NCI-H146 (cell line): ENCODE measurements at regions not wholly inside any gene's neighbourhood (a gene's known extent, or its start where the extent isn't known, plus 50 kb on each side); places are given as distances from the start of the nearest gene placed in this dataset.

Source experiments
- DNase-seq: peaks from one replicate; lab custom pipeline; 2025; lab: John Stamatoyannopoulos, UW

DNA sequence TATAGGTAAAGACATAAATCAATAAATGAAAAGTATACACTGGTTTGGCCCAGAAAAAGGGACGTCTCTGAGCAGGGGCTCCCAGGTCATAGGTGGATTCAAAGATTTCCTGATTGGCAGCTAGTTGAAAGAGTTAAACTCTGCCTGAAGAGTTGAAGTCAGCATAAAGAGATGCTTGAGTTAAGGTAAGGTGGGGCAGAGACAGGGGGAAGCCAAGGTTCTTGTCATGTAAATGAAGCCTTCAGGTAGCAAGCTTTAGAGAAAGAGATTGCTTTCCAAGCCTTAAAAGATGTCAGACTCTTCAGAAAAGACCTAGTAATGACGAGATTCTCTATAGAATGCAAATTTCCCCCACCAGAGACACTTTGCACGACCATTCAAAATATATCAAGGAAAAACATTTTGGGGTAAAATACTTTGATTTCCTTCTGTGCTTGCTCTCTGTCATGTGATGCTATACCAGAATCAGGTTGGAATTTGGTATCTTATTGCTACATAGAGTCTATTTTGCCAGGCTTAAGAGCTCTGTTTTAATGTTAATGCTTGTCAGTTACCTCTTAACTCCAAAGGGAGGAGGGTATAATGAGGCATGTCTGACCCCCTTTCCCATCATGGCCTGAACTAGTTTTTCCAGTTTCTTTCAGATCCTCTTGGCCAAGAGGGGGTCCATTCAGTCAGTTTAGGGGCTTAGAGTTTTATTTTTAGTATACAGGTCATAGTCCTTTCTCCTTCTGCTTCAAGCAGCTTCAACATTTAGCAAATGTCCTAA is 429.6 kb downstream of the ADRA2A start:
- DNase-seq, result no peak

DNA sequence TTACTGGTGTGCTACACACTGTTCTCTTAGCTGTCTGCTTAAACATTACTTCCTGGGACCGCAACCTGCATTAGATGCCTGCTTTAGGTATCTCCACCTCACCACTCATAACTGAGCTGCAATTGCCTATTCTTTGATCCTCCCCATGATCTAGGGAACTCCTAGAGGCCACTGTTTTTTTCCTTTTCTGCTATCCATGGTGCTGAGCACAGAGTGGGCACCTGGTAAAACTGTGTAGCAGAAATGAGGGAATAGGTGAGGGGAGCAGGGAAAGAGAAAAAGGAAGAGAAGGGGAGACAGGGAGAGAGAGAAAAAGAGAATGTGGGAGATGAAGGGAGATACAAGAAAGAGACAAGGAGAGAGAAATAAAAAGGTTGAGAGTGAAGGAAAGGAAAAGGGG is 434.9 kb downstream of the ADRA2A start:
- no peak for DNase-seq

DNA sequence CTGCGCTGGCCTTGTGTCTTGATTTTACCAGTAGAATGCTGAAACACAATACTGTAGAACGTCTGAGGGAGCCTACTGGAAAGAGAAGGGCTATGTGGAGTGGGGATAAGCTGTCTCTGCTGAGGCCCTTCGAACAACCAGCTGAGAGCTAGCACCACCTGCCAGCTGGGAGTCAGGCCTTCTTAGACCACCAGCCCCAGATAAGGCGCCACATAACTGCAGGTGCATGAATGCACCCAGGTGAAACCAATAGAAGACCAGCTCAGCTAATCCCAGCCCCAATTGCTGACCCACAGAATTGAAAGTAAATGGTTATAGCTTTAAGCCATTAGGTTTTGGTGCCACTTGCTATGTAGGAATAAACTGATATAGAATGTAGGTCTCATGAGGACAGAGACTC is 438.4 kb downstream of the ADRA2A start:
- no peak for DNase-seq

DNA sequence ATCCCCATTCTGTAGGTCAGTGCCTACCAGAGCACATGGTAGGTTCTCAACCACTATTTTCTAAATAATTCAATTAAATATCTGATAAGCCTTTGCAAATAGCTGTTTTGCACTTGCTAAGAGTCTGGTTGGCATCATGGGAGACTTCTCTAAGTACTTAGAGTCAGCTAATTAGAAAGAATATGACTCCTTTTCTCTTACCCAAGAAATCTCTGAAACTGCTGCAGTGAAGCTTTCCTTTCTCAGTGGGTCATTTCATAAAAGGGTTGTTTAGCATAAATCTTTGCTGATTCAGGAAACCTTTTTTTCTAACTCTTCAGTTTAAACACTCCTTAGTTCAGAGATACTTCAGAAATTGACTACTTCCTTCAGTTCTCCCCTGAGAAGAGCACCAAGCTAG is 438.9 kb downstream of the ADRA2A start:
- no peak for DNase-seq

DNA sequence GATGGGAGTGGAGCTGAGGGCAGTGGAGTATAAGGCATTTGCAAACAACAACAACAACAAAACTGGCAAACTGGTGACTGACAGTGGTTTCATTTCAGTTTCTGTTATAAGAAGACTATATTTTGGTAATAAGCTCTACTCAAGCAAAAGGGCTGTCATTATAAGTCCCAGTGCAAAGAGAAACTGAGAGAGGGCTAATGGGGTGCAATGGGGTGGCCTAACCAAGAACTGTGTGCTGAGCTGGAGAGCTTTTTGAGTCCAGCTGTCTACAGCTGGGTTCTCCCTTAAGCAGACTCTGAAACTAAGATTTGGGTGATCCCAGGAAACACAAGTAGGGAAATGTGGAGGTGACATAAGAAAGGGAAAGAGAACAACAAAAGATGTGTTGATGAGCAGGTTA is 439.3 kb downstream of the ADRA2A start:
- DNase-seq, result no peak

DNA sequence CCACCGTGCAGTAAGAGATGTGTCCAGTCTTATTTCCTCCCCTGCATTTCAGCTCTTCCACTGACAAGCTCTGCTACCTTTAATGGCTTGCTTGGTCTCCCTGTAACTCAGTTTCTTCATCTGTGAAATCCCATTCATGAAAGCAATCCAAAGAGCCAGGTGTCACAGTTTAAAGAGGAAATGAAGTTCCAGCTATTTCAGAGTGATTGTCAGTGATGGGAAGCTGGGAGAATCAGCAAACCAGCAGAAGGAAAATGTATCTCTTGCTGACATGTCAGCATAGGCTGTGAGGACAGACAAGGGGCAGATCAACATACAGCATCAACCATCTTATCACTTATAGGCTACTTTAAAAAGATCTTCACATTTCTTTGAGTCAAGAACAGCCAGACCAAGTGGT is 445.3 kb downstream of the ADRA2A start:
- no peak for DNase-seq

DNA sequence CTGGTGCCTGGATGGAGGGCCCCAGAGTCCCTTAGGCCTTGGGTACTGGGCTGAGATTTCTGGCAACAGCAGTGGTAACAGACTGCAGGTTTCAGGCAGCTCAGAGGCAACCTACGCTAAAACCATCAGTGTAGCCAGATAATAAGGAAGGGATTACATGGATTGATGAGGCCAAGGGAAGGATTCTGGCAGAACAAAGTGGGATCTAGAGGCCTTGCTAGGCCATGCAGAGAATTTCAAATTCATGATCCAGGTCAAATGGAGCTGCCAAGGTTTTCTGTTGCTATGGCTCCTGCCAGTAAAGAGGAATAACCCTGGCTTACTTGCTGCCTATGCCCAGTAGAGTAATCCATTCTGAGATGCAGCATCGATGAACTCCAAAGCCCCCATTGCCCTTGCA is 445.7 kb downstream of the ADRA2A start:
- no peak for DNase-seq

DNA sequence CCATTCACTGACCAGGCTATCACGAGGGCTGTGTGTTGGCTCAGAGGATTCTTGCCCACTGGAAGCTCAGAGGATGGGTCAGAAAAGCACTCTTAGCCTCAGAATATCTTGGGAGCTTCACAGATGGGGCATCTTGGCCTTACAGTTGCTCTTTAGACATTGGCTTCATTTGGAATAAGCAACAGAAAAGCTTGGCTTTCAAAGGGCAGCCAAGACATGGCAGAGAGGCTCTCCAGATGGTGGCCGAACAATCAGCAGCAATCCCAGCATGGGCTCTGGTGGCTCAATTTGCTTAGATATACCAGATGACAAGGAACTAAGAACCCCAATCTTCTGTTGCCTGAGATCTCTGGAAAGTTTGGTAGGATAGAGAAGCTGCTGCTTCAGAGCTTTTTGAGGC is 446.2 kb downstream of the ADRA2A start:
- DNase-seq, result no peak

DNA sequence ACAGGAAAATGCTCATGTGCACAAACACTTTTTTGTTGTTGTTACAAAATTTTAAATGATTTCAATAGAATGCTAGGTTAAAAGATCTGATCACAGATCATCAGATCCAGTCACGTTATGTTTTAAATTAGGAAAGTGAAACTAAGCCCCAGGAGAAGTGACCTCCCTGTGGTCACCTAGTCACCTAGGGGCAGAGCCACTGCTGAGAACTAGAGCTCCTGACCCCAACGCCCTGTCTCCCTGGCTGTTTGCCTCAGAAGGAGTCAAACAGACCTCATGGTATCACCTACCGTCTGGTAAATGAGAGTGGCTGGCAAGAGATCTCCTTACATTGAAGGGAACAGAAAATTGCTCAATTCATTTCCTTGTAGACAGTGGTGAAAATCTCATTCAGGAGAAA is 447.3 kb downstream of the ADRA2A start:
- no peak for DNase-seq

DNA sequence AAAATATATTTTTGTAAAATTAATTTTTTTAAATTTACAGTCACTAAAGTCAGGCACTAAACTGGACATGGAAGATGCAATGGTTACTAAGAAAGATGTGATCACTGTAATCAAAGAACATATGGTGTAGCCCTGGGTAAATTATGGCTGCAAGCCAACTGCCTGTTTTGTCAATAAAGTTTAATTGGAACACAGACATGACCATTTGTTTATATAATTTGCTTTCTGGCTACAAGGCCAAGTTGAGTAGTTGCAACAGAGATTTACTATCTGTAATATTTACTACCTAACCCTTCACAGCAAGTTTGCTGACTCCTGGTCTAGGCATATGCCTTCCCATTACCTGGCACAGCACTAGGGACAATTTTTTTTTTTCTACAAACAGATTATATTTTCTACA is 448.9 kb downstream of the ADRA2A start:
- no peak for DNase-seq

DNA sequence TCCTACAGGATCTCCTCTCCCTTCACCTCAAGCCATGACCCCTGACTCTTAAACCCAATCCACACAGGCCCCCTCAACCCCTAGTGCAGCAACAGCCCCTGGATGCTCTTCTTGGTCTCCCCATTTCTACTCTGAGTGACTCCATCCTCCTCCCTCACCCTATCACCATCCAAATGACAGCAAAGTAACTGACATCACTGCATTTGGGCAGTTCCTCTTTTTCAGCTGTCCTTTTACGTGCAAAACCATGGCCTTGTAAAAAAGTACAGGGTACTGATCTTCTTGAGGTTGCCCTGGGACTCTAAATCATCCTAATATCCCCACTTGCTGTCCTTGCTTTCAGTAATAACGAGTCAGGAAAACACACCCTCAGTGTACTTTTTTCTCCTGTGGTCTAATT is 454.9 kb downstream of the ADRA2A start:
- DNase-seq, result no peak

DNA sequence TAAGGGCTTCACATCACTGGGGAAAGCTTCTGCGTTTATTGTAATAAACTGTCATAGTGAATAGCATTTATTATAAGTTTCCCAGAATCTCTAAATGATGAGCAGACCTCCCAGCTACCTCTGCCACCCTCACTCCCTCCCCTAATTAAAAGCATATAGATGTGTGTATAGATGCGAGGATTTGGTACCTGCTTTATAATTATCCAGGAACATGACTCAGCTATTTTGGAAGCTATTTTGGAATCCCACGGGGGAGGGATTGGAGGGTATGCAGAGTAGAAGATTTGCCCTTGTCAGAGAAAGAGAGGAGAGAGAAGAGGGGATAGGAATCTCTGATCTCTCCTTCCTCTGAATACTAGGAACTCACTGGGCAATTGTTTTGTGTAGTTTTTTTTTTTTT is 455.3 kb downstream of the ADRA2A start:
- no peak for DNase-seq

DNA sequence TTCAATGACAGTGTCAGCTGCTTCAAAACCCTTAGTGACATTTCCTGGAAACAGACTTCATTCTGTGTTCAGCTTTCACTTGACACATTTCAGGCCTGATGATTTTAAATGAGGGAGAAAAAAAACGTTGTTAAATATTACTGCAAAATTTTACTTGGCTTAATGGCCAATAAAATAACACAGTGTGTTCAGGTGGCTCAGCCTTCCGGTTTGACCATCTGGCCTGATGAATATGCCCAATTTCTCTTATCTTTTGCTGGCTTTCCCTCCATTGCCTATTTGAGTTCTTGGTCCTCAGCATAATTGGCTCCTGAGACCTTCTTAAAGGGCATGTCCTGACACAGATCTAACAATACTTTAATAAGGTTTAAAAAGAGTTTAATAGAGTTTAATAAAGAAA is 462.4 kb downstream of the ADRA2A start:
- DNase-seq, result no peak

DNA sequence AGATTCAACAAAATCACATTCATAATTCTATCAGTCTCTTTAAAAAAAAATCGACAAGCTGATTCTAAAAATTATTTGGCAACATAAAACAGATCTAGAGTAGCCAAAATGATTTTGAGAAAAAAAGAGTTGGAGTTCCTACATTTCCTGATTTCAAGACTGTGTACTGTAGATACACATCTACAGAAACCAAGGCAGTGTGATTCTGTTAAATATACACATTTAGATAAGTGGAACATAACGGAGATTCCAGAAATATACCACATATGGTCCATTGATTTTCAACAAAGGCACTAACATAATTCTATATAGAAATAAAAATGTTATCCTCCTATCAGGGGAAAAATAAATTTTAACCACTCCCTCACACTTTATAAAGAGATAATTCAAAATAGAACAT is 467.0 kb downstream of the ADRA2A start:
- no peak for DNase-seq

DNA sequence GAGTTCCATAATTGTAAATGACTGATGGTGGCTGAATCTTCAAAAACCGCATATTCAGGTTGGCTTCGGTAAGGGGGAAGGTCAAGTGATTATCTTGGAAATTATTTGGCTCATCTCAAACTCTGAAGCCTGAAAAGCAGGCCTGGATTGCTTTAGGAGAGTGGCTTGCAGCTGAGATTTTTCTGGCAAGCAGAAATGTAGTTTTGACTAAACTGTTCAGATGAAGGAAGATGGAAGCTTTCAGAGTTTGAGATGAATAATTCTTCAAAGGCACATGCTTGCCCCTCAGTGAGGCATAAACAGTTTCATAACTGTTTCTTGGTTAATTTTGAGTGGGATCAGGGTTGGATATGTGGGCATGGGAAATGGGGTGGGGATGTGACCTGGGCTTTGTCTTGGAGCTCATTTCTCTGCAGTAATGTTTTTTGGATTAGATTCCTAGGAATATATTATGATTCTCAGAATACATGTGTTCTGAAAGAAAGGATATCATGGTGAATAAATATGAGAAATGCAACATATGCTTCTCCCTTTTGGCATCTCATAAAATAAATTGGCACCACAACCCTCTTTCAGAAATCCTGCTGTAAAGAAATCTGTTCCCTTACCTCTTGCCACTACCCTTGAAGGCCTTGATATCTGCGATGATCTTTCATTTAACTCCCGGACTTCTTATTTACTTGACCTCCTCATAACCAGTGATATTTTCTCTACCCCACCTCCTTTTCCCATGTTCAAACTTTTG is 469.2 kb downstream of the ADRA2A start:
- no peak for DNase-seq

DNA sequence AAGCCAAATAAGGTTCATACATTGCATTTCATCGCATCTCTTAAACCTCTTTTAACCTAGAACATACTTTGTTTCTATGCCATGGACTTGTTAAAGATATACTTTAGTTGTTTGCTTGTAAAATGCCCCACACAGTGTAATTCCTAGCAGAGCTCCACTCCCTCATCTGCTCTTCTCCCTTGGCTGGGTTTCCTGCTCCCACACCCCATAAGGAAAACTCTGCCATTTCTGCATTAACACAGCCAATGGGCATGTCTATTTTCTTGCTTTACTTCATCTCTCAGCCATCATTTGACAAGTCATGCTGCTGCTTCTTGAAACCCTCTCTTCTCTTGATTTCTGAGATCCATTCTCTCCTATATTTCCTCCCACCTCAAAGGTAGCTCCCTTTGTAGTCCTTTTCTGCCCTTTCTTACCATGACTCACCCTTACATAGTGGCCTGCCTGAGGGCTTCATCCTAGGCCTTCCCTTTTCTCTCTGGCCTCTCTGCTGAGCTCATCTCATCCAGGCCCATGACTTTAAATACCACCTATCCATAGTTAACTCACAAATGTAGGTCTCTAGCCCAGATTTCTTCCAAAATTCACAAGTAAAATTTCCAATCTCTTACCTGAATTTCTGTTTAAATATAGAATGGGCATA is 471.4 kb downstream of the ADRA2A start:
- DNase-seq, result no peak

DNA sequence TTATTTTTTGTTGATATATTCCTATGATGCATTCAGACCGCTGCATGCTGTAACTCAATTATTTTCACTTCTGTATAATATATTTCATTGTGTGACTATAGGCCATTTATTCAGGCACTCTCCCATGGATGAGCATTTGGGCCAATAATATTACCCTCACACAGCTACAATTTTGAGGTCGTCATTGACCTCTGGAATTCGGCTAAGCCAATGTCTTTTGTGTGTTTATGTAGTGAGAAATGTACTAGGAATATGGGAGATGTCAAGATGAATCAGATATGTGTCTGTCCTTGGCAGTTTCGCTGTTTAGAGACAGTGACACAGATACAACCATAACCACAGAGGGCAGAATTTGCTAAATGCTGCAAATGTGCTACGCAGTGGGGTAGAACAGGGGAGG is 474.2 kb downstream of the ADRA2A start:
- no peak for DNase-seq

DNA sequence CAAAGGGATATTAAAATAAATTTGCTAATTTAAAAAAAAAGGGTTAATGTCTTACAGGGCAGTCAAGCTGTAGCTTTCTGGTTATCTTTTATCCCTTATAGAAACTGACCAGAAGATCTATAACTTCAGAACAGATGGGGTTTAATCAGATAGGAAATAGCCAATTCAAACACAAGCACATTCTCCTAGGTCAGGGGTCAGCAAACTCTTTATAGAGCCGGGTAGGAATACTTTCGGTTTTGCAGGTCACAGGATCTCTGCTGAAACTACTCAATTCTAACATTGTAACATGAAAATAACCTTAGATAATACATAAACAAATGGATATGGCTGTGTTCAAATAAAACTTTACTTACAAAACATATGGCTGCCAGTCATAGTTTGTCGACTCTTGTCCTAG is 479.8 kb downstream of the ADRA2A start:
- no peak for DNase-seq

DNA sequence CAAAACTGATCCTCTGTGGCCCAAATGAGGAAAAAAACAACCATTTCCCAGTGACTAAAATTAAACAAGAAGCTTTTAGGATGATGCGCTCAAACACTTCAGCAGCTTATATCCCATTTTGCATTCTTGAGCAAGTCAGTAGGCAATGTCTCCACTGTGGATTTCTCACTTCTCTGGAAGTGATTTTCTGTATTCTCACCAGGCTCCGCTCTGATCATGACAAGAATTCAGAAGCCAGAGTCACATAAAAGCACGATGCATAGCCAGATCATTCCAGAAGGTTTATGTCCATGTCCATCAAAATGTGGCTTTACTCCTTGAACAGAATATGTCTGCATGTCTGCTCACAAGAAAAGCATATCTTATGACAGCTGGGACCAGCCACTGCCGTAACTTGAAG is 481.4 kb downstream of the ADRA2A start:
- DNase-seq, result no peak

DNA sequence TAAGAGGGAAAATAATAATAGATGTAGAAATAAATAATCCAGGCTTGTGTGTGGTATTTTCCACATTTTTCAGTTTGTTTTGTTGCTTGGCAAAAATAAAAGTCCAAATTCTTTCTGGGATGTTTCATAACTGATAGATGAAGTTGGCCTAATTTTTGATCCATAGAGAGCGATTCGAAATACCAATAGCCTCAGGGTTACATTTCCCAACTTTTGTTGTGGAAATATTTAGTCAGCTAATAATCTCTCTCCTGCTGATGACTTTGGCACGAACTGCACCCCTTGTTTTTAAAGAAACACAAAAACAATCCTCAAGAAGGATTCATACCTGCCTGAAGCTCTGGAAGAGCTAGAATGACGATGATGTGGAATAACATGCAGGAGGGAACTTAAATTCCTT is 483.2 kb downstream of the ADRA2A start:
- no peak for DNase-seq

DNA sequence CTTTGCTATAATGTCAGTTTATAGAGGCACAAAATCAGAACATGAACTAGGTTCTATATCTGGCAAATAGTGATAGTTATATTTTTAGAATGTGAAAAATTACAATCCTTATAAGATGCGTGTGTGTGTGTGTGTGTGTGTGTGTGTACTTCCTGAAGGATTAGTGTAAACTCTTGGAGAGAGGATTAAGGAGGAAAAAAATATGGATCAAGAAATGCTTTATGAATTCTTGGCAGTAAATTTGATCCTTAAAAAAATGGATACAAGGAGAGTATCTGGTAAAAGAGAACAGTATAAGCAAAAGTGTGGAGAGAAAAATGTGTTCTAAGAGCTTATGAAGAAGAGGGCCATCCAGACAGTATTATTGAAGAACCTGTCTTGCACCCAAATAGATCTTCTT is 484.3 kb downstream of the ADRA2A start:
- DNase-seq, result no peak

DNA sequence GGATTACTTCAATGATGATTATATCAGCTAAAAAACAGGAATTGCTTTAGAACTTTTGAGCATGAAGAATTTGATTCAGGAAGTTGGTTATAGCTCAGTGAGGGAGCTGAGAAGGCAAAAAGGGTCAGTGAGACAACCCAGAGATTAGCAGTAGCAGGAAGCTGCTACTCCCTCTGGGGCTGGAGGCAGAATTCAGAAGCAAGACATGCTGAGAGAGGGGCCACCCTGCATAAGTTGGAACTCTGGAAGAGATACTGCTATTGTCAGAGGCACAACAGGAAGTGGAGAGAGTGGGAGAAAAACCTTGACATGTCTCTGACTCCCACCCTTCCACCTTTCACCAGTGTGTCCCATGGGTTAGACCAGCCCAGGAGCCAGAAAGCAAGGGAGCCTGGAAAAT is 488.7 kb downstream of the ADRA2A start:
- DNase-seq, result no peak

DNA sequence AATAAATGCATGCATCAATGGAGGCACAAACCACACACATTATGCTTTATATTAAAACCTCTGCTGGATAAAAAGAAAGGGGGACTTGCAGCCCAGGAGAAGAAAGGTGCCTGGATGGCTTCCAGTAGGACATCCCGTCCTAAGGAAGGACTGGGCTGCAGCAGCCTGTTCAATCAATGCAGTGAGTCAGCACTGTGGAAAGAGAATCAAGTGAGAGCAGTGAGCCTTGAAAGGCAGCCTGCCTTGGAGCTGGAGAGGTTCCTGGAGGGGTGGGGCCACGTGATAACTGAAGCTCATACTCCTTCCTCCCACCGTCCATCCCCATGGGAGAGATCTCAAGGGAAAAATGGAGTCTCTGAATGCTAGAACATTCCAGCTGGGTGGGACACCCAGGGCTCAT is 501.2 kb downstream of the ADRA2A start:
- no peak for DNase-seq
